Sigmoid colon (tissue), 6 donors: ENCODE measurements at regions not wholly inside any gene's neighbourhood (a gene's known extent, or its start where the extent isn't known, plus 50 kb on each side); places are given as distances from the start of the nearest gene placed in this dataset.

Source experiments
- DNase-seq: peaks from one replicate; pipeline ENCODE4 v3.0.0-alpha.2; 2019
- H3K27ac ChIP-seq, 4 donors: fragments of 200-600 bp; sonication (generic); one replicate each; pipeline ENCODE4 v1.5.1; 2016 to 2019; ENCODE audit warnings: mild to moderate bottlenecking in 1 of 4
- H3K27me3 ChIP-seq, 3 donors: fragments of 200-600 bp; sonication (generic); one replicate each; pipeline ENCODE4 v1.5.1; 2019; ENCODE audit warnings: mild to moderate bottlenecking in 1 of 3
- H3K36me3 ChIP-seq, 4 donors: fragments of 200-600 bp; sonication (generic); one replicate each; pipeline ENCODE4 v1.5.1; 2016 to 2019
- H3K4me1 ChIP-seq, 4 donors: fragments of 200-600 bp; sonication (generic); one replicate each; pipeline ENCODE4 v1.5.1; 2017 to 2019
- H3K4me3 ChIP-seq, 4 donors: fragments of 200-600 bp; sonication (generic); one replicate each; pipeline ENCODE4 v1.5.1; 2017 to 2019; ENCODE audit warnings: mild to moderate bottlenecking in 2 of 4, moderate library complexity in 1 of 4
- H3K9me3 ChIP-seq, 4 donors: fragments of 200-600 bp in 3 of 4; sonication (generic) in 3 of 4; one replicate each; pipeline versions ENCODE4 v1.5.1 to v1.6.1; 2013 to 2019
- CTCF ChIP-seq, 4 experiments: fragments of 450-650 bp in 3 of 4; fragments of 200-600 bp in 1 of 4; IDR thresholded peaks; one replicate each; pipeline ENCODE4 v1.5.1; 2016 to 2019; ENCODE audit warnings: antibody characterized with exemption in 4 of 4, mild to moderate bottlenecking in 3 of 4, moderate library complexity in 2 of 4
- EP300 ChIP-seq, 4 donors: sonication (generic); formaldehyde crosslinking; IDR thresholded peaks; one replicate each; pipeline ENCODE4 v1.6.1; 2017; ENCODE audit warnings: antibody characterized with exemption in 4 of 4
- POLR2A ChIP-seq, 2 donors: fragments of 450-650 bp; IDR thresholded peaks; one replicate each; pipeline ENCODE4 v1.6.1; 2016; ENCODE audit warnings: antibody characterized with exemption in 2 of 2, mild to moderate bottlenecking in 2 of 2, moderate library complexity in 2 of 2
- POLR2AphosphoS5 ChIP-seq, 4 donors: sonication (generic); formaldehyde crosslinking; IDR thresholded peaks; one replicate each; pipeline ENCODE4 v1.6.1; 2017; ENCODE audit warnings: antibody characterized with exemption in 4 of 4
- WGBS, 2 donors: extraction: QIAGEN DNeasy Blood & Tissue Kit; methylation state at CpG; one replicate each; pipeline ENCODE4 v1.1.7; 2013; 5-methylcytosine and 5-hydroxymethylcytosine counted together
- intact Hi-C: fragments of 100-400 bp; cut with DNase I; formaldehyde crosslinking; loops from one replicate; pipeline ENCODE4 v1.15.1; 2023
- donor health status: healthy with polysubstance abuse.
- donor health status: healthy.

- H3K27me3 ChIP-seq = no peaks in the 10 kb centered on the region
- no peak overlapping the region for H3K4me3 ChIP-seq
- intact Hi-C loops = no loop called here
- H3K27ac ChIP-seq = no peak overlapping the region
- H3K36me3 ChIP-seq = no peaks in the 10 kb centered on the region
- H3K9me3 ChIP-seq = no peaks in the 10 kb centered on the region
- peaks cover 0 to 8% (median 3%) of the 10 kb centered on the region in 4 donors for H3K4me1 ChIP-seq
- TF ChIP-seq POLR2AphosphoS5 (IDR thresholded peaks at IDR 0.05) (no peak), POLR2A (IDR thresholded peaks at IDR 0.05) (no peak), CTCF (IDR thresholded peaks at IDR 0.05) (no peak), EP300 (IDR thresholded peaks at IDR 0.05) (no peak)
- DNase-seq = no peak
- WGBS, 2 donors = 70 to 73% methylated on average over 4 of the region's 4 CpGs
These were observed 207.2 kb upstream of the DAPK1 start for GRCh38 chr9:87290241-87291052.

GRCh38 chr9:87292449-87293191 is 205.0 kb upstream of the DAPK1 start:
- Histone ChIP-seq H3K9me3 (no peaks in the 10 kb centered on the region), H3K36me3 (no peaks in the 10 kb centered on the region), H3K4me3 (no peak overlapping the region), H3K27ac (no peak overlapping the region), H3K4me1 (no peaks in the 10 kb centered on the region), H3K27me3 (no peaks in the 10 kb centered on the region)
- 65 to 84% methylated on average over 2 of the region's 2 CpGs for WGBS, 2 donors
- TF ChIP-seq CTCF (IDR thresholded peaks at IDR 0.05) = no peak
- TF ChIP-seq EP300 (IDR thresholded peaks at IDR 0.05) = no peak
- no peak for TF ChIP-seq POLR2A (IDR thresholded peaks at IDR 0.05)
- no peak for TF ChIP-seq POLR2AphosphoS5 (IDR thresholded peaks at IDR 0.05)
- intact Hi-C loops = no loop called here
- no peak for DNase-seq

GRCh38 chr9:87294126-87294525 is 203.5 kb upstream of the DAPK1 start:
- intact Hi-C loops = no loop called here
- no peak overlapping the region for H3K27ac ChIP-seq
- no peaks in the 10 kb centered on the region for H3K27me3 ChIP-seq
- DNase-seq = no peak
- TF ChIP-seq EP300 (IDR thresholded peaks at IDR 0.05) (no peak), POLR2A (IDR thresholded peaks at IDR 0.05) (no peak), CTCF (IDR thresholded peaks at IDR 0.05) (no peak), POLR2AphosphoS5 (IDR thresholded peaks at IDR 0.05) (no peak)
- WGBS, 2 donors = 90 to 92% methylated on average over 2 of the region's 2 CpGs
- H3K4me3 ChIP-seq = no peak overlapping the region
- no peaks in the 10 kb centered on the region for H3K4me1 ChIP-seq
- H3K9me3 ChIP-seq = no peaks in the 10 kb centered on the region
- H3K36me3 ChIP-seq = no peaks in the 10 kb centered on the region

- no peak overlapping the region for H3K27ac ChIP-seq
- no peak for TF ChIP-seq EP300 (IDR thresholded peaks at IDR 0.05)
- TF ChIP-seq POLR2AphosphoS5 (IDR thresholded peaks at IDR 0.05) = no peak
- no peaks in the 10 kb centered on the region for H3K27me3 ChIP-seq
- H3K4me3 ChIP-seq = no peak overlapping the region
- no peak for DNase-seq
- H3K4me1 ChIP-seq = peaks cover 0 to 17% (median 6%) of the 10 kb centered on the region in 4 donors
- intact Hi-C loops = no loop called here
- 89 to 91% methylated on average over 2 of the region's 2 CpGs for WGBS, 2 donors
- H3K9me3 ChIP-seq = no peaks in the 10 kb centered on the region
- no peaks in the 10 kb centered on the region for H3K36me3 ChIP-seq
These were observed 196.8 kb upstream of the DAPK1 start for GRCh38 chr9:87300915-87301314.

GRCh38 chr9:87301371-87301770 is 196.3 kb upstream of the DAPK1 start:
- Histone ChIP-seq H3K36me3 (no peaks in the 10 kb centered on the region), H3K4me1 (peaks cover 0 to 17% (median 6%) of the 10 kb centered on the region in 4 donors), H3K4me3 (no peak overlapping the region), H3K27me3 (no peaks in the 10 kb centered on the region), H3K27ac (no peak overlapping the region), H3K9me3 (no peaks in the 10 kb centered on the region)
- no peak for TF ChIP-seq POLR2A (IDR thresholded peaks at IDR 0.05)
- TF ChIP-seq EP300 (IDR thresholded peaks at IDR 0.05) = no peak
- no peak for TF ChIP-seq POLR2AphosphoS5 (IDR thresholded peaks at IDR 0.05)
- TF ChIP-seq CTCF (IDR thresholded peaks at IDR 0.05) = no peak
- intact Hi-C loops = no loop called here
- DNase-seq = no peak
